HG02870 (cell line): ENCODE measurements at regions not wholly inside any gene's neighbourhood (a gene's known extent, or its start where the extent isn't known, plus 50 kb on each side); places are given as distances from the start of the nearest gene placed in this dataset.
"Not testable (repeated sequence)": the region's sequence is repeated elsewhere in the genome, so short reads cannot be mapped to it uniquely, and the experiment has no call there.

Experiments
- ATAC-seq: cut with Tn5 transposase; IDR thresholded peaks from one replicate; pipeline ENCODE4 v1.9.1; 2021; ENCODE audit warnings: mild to moderate bottlenecking, moderate library complexity; ENCODE audit not compliant: unreplicated experiment

GRCh38 chr1:199474738-199475137 lies 552.8 kb upstream of the NR5A2 start:
- ATAC-seq, result no peak

- ATAC-seq, result no peak
Observed at GRCh38 chr1:199482426-199482825, 545.1 kb upstream of the NR5A2 start.

GRCh38 chr1:199489594-199489993 lies 537.9 kb upstream of the NR5A2 start:
- peak; percentile 58 for ATAC-seq

- no peak for ATAC-seq
Observed at GRCh38 chr1:199490769-199491527, 536.6 kb upstream of the NR5A2 start.

- no peak for ATAC-seq
Observed at GRCh38 chr1:199495432-199495831, 532.1 kb upstream of the NR5A2 start.

GRCh38 chr1:199498802-199499201 lies 528.7 kb upstream of the NR5A2 start:
- ATAC-seq, result not testable (repeated sequence)

- ATAC-seq, result no peak
Observed at GRCh38 chr1:199508072-199508471, 519.4 kb upstream of the NR5A2 start.

GRCh38 chr1:199508653-199509052 lies 518.9 kb upstream of the NR5A2 start:
- ATAC-seq, result no peak

- no peak for ATAC-seq
Observed at GRCh38 chr1:199509456-199509855, 518.1 kb upstream of the NR5A2 start.

- peak; percentile 96 for ATAC-seq
Observed at GRCh38 chr1:199510314-199510713, 517.2 kb upstream of the NR5A2 start.

GRCh38 chr1:199512037-199512710 lies 515.3 kb upstream of the NR5A2 start:
- ATAC-seq, result no peak

GRCh38 chr1:199515261-199515660 lies 512.2 kb upstream of the NR5A2 start:
- no peak for ATAC-seq

- ATAC-seq, result no peak
Observed at GRCh38 chr1:199522338-199522737, 505.2 kb upstream of the NR5A2 start.

- ATAC-seq, result no peak
Observed at GRCh38 chr1:199522936-199523335, 504.6 kb upstream of the NR5A2 start.

- no peak for ATAC-seq
Observed at GRCh38 chr1:199529324-199529723, 498.2 kb upstream of the NR5A2 start.

GRCh38 chr1:199533361-199533760 lies 494.1 kb upstream of the NR5A2 start:
- not testable (repeated sequence) for ATAC-seq

GRCh38 chr1:199545780-199546179 lies 481.7 kb upstream of the NR5A2 start:
- no peak for ATAC-seq

GRCh38 chr1:199546323-199546722 lies 481.2 kb upstream of the NR5A2 start:
- ATAC-seq, result no peak

- ATAC-seq, result no peak
Observed at GRCh38 chr1:199549421-199549820, 478.1 kb upstream of the NR5A2 start.

- ATAC-seq, result no peak
Observed at GRCh38 chr1:199550199-199551065, 477.1 kb upstream of the NR5A2 start.

GRCh38 chr1:199551967-199552565 lies 475.4 kb upstream of the NR5A2 start:
- no peak for ATAC-seq
